ENCODE measurements at regions not wholly inside any gene's neighbourhood (a gene's known extent, or its start where the extent isn't known, plus 50 kb on each side); places are given as distances from the start of the nearest gene placed in this dataset.
"Not testable (repeated sequence)": the region's sequence is repeated elsewhere in the genome, so short reads cannot be mapped to it uniquely, and the experiment has no call there.

DNA sequence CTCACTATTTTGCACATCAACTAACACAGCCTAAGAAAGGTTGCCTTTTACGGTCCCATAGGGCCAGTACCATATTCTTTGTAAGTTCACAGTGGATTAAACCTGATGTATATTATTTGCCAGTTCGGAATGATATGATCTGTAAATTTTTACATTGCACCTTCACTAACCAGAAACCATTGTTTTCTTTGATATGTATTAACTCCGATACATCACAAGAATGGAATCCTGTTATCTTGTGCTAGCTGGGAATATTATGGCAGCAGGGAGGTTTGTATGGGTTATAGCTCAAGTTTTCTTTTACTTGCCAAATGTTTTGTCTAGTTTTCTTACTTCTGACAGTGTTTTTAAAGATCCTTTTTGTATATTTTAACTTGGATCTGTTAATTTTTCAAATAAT is 51.4 kb upstream of the S1PR1 start:
- DNase-seq: no peak

DNA sequence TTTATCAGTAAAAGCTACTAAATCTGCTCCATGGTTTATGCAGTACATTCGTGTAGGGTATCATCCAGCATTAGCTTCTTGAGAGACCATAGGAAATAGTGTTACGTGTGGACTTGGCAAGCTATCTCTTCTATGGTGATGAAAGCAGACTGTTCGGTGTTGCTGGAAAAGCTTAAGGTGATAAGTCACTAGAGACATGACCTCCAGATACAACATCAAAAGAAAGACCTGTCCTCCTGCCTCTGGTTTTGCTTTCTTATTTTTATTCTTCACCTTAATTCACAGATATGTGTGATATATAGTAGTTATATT is 53.5 kb upstream of the S1PR1 start:
- DNase-seq: no peak

- no peak for DNase-seq
Observed at GRCh38 chr1:101182627-101183387, 54.0 kb upstream of the S1PR1 start.

DNA sequence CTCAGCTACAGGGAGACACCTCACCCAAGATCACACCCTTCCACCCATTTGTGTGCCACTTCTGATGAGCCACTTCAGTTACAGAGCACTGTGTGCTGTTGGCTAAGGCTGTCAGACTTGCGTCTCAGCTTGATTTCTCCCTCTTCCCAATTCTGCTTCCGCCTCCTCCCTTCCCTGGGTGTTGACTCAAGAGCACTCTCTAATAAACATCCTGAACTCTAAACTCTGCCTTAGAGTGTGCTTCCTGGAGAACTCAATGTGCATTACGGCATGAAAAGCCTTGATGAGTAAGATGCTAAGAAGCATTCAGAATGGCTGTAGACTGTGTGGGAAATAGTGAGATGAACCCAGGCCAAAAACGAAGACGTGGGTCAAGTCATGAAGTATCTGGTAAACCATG is 54.9 kb upstream of the S1PR1 start:
- DNase-seq: no peak

DNA sequence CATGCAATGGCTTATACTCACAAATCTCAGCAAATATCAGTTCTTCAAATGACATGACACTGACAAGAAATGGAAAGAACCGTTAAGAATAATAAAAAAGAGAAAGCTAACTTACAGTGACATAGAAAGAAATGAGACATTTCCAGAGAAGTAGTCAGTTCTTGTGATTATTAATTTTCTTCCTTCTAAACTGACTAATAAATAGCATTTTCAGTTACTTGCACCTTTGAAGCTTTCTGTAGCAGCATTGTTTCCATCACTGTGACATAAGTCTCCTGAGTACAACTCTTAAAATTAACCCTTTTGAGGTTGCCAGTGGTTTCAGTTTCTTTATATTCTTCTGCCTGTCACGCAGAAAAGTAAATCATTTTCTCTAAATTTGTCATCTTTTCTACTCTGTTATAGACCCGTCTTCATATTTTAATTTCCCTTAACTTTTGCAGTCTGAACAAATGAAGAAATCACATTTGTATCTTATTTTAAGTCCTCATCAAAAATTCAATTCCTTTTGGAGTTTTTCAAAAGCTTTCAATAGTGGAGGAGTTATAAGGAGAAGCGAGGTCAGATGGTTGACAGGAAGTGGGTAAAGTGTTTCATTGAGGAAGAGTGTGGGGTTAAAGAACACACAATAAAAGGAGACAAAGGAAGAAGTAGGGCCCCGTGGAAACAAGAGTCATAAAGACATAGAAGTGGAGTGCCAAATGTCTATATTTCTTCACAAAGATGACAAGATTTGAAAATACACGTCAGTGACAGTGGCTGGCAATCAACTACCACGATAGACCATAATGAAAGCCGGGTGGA is 57.9 kb upstream of the S1PR1 start:
- DNase-seq: no peak

DNA sequence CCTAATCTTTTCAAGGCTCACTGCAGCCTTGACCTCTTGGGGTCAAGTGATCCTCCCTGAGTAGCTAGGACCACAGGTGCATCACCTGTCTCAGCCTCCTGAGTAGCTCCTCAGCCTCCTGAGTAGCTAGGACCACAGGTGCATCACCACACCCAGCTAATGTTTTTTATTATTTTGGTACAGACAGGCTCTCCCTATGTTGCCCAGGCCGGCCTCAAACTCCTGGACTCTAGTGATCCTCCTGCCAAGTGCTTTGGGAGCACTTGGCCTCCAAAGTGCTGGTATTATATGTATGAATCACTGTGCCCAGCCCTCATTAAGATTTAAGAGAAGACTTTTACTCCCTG is 58.5 kb upstream of the S1PR1 start:
- DNase-seq: no peak

DNA sequence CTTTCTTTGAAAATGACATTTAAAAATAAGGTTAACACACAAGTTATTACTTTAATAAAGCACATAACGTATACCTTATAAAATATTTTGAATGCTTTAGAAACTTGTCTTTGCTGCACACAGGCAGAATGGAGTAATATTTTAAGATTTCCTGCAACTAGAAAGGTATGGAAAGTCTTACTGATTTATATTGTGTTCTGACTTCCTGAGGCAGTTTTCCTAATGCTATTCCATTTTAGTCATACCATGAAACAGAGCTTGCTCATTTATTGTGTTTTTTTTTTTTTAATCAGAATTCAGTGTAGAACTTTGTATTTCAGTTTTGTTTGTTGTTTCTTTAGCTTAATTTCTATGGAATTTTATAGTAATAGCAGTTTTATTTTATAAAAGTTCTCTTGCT is 60.9 kb upstream of the S1PR1 start:
- no peak for DNase-seq

DNA sequence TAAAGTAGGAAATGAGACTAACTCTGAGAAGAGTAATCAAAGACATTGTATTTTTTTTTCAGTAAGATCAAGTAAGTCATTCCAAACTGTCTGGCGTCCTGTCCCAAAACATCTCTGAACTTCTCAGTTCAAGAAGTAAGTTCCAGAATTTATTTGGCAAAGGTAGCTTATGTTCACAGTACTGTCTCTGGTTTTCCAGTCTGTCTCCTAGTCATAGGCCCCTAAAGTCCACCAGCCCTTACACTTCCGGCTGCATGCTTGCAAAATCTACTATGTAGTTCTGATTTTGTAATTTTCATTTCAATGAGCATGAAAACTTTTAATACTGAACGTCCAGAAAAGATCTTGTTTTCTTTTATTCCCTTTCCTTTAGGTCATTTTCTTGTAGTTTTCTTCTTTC is 61.4 kb upstream of the S1PR1 start:
- DNase-seq: no peak

DNA sequence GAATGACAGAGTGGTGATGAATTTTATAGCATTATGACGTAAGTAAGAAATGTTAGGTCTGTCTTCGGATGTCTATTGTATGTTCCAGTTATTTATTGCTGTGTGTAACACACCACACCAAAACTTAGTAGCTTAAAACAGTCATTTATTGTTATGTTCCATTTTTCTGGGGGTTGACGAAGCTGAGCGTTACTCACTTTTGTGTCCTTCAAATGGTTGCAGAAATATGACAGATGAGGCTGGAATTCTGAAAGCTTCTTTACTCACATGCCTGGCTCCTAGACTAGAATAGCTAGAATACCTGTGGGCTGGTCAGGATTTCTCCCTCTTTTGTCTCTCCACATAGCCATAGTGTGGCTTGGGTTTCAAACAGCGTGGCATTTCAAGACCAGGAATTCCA is 62.1 kb upstream of the S1PR1 start:
- no peak for DNase-seq

DNA sequence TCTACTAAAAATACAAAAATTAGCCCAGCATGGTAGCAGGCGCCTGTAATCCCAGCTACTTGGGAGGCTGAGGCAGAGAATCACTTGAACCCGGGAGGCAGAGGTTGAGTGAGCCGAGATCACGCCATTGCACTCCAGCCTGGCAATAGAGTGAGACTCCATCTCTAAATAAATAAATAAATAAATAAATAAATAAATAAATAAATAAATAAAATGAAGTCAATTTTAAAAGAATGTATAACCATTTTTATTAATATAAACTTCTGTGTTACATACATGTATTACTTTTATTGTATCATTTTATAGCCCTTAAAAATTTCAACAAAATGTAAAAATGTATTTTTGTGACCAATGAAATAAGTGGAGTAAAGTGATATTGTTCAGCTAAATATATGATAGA is 62.5 kb upstream of the S1PR1 start:
- not testable (repeated sequence) for DNase-seq

GRCh38 chr1:101170506-101171050 is 66.2 kb upstream of the S1PR1 start:
- DNase-seq: no peak

- DNase-seq: no peak
Observed at GRCh38 chr1:101167891-101168290, 68.9 kb upstream of the S1PR1 start.

DNA sequence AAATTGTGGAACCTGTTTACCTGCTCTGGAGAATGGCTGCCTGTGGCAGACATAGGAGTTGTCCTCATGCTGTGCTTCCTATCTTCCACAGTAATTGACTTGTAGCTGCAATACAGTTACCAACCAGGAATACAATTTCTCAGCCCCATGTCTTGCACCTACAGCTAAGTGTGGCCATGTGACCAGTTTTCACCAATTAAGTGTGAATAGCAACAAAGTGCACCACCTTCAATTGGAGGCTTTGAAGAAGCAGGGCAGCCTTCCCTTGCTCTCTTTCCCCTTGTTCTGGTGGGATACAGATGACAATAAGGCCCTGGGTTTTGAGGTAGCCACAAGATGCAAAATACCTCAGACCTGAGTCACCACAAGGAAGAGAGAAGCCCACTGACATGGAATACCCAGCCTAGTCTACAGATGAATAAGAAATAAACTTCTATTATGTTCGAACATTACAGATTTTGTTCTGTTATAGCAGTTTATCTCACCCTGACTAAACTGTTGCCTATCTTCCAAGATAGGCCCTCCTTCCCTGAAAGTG is 70.2 kb upstream of the S1PR1 start:
- DNase-seq: no peak

- DNase-seq: no peak
Observed at GRCh38 chr1:101165954-101166353, 70.9 kb upstream of the S1PR1 start.

- no peak for DNase-seq
Observed at GRCh38 chr1:101165532-101165931, 71.3 kb upstream of the S1PR1 start.

- DNase-seq: no peak
Observed at GRCh38 chr1:101164776-101165175, 72.0 kb upstream of the S1PR1 start.

GRCh38 chr1:101162736-101163735 is 73.8 kb upstream of the S1PR1 start:
- DNase-seq: no peak

DNA sequence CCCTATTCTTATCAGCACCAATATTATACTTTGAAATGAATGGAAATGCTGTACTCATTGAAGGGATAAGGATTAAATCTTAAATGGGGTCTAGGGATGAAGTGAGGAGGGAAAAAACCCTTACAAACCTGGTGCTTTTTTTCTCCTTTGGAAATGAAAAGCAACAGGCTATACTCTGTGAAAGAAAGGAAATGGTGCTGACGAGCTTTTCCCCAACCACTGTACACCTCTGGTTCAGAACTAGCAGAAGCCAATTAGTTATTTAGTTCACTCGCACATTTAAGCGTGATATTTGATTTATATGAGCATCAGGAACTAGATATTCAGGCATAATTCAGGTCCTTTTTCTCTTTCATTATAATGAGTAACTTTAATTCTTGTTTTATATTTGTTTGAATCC is 74.5 kb upstream of the S1PR1 start:
- DNase-seq: no peak

DNA sequence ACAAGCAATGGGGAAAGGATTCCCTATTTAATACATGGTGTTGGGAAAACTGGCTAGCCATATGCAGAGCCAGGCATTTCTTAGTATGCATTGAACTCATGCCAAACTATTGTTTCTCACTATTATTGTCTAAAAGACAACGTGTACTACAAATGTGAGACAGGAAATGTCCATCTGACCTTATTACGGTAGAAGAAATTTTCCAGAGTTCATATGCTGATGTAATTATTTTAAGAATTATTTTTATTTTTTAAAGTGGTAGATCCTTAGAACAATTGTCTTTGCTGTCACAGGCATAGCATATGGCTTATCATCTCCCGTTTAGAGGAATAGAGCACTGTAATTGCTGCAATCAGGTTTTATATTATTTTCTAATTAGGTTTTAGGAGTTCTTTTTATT is 75.2 kb upstream of the S1PR1 start:
- no peak for DNase-seq

- no peak for DNase-seq
Observed at GRCh38 chr1:101158424-101158823, 78.4 kb upstream of the S1PR1 start.

DNA sequence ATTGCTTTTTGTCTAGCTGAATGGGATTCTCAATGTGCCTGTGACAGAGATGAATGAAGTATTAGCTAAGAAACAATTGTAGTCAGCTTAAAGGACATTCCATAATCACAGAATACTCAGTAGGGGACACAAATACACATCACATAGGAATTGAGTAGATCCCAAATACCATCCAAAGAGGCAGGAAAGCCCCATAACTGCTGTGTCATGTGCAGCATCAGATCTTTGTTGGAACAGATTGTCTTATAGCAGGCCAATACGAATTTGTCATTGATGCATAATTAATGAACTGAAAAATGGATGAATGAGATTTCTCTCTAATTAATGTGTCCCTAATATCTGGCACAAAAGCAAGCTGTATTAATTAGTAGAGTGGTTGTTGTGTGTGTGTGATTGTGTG is 82.3 kb upstream of the S1PR1 start:
- no peak for DNase-seq

DNA sequence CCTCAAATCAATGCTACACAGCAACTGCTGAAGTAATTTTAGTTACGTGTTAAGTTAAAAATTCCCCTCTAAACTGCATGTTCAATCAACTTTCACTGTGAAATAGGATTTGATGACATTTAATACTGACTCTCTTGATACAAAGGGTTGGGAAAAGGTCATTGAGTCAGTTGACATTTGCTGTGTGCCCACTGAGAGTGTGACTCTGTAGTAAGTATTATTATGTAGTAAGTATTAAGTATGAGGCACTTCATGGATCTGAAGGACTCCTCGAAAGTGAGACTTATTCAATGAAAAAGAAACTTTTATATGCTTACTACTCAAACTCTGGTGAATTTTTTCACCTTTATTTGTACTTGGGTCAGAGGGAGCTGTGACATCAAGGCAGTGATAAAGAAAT is 83.1 kb upstream of the S1PR1 start:
- no peak for DNase-seq

- no peak for DNase-seq
Observed at GRCh38 chr1:101152633-101153032, 84.2 kb upstream of the S1PR1 start.
